GM11168 (cell line): ENCODE measurements at regions not wholly inside any gene's neighbourhood (a gene's known extent, or its start where the extent isn't known, plus 50 kb on each side); places are given as distances from the start of the nearest gene placed in this dataset.

Source experiments
- in situ Hi-C: fragments of 300-500 bp; cut with MboI; formaldehyde crosslinking; loops from one replicate; pipeline ENCODE4 v1.12.0; 2022; ENCODE audit warnings: low sequenced_read_pairs; ENCODE audit not compliant: unreplicated experiment

DNA sequence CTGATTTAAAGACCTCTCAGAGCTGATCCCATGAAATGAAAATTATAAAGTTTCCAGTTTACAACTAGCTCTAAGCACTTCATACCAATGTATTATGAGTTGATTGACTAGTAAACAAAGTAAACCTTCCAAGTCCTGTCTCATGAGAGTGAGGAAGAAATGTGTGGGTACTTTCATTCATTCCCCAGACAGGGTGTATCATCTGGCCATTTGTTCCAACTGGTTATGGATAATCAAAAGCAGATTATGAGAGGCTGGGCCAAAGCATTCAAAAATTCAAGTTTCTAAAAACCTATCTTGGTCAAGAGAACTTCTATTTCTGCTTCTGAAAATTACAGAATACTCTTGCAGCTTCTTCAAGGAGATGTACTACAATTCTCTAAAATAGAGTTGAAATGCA, 193.3 kb upstream of the RASGEF1B start:
- in situ Hi-C loops: no loop called here

- in situ Hi-C loops: no loop called here
Observed at GRCh38 chr4:81664079-81664478, 192.4 kb upstream of the RASGEF1B start.

DNA sequence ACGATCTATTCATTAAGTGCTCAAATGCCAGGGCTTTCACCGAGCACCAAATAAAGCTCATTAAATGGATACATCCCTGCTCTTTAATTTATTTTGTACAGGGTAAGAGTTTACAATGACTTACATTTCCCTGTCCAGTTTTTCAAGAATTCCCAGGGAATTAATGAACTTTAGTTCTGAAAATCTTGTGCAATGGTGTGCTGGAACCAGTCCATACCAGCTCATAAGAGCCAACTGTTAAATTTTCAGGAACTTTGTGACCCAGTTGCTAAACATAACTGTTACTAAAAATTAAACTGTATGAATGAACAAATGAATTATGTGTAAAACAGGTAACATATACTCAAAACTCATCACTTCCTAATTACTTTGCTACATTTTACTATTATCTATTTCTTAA, 191.7 kb upstream of the RASGEF1B start:
- in situ Hi-C loops: no loop called here

- in situ Hi-C loops: no loop called here
Observed at GRCh38 chr4:81659051-81659450, 187.3 kb upstream of the RASGEF1B start.

GRCh38 chr4:81652069-81652478, 180.4 kb upstream of the RASGEF1B start:
- in situ Hi-C loops: no loop called here

- in situ Hi-C loops: no loop called here
Observed at GRCh38 chr4:81651243-81651899, 179.7 kb upstream of the RASGEF1B start.

DNA sequence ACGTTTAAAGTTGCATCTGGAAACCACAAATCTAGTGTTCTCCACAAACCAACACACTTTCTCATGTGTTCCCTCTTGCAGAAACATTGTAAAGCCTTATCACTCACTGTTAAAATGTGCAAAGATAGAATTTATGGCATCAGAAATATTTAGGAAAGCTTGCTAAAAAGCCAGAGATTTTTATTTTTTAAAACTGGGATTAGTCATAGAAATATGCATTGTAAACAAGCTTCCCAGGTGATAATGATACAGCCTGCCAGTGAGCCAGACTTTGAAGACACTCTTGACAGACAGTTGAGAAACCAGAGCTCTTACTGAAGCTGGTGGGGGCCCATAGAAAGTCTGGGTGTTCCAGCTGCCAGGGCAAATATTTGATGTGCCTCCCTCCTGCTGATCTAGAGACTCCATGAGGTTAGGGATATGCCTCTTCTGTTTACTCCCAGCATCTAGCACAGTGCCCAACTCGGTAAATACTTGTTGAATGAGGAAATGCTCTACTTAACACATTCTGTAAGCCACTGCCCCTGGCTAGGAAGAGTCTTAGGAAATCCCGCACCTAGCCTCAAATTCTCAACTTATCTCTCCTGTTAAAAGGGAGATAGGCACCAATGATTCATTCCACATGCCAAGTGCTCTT, 179.0 kb upstream of the RASGEF1B start:
- in situ Hi-C loops: no loop called here

DNA sequence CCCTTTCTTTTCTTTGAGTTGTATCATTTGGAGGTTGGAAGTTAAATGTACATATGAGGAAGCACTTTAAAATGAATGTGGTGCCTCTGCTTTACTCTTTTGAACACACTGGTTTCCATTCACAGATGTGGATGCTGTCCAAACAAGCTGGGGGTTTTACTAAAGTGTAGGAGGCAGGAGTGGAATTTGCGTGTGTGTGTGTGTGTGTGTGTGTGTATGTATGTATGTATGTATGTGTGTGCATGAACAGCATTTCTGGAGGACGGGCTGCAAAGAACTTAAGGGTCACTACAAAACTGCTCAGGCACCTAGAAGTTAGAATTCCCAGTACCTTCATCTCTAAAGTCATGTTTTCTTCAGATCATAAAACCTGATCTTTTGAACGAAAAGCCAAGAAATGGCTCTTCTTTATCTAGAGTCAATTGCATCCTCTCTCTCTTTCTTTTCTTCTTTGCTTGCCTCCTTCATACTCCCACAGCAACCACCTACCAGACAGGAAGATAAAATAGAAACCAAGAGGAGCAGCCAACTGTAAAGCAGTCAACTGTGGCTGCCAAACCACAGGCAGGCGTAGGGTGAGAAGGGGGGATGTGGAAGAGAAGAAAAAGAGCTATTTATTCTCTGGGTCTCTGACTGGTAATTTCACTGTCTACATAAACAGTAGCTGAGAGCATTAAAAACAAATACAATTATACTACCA, 177.0 kb upstream of the RASGEF1B start:
- in situ Hi-C loops: no loop called here

DNA sequence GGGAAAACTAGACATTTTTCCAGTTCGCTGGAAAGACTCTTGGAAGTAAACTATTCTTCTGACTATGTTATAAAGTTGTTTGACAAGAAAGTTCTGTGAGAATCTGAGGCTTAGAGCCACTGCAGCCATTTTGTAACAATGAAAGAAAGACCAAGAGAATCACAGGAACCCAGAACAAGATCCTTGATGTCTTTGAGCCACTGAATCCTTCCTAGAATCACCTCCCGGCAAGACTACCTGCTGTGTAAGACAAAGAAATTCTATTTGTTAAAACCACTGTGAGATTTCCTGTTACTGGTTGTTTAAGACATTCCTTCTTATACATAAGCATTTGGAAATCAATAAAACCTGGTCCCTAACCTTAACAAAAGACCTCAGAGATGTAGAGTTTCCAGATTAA, 175.7 kb upstream of the RASGEF1B start:
- in situ Hi-C loops: no loop called here

GRCh38 chr4:81642543-81642942, 170.8 kb upstream of the RASGEF1B start:
- in situ Hi-C loops: no loop called here

- in situ Hi-C loops: no loop called here
Observed at GRCh38 chr4:81639248-81639647, 167.5 kb upstream of the RASGEF1B start.

GRCh38 chr4:81638698-81639097, 167.0 kb upstream of the RASGEF1B start:
- in situ Hi-C loops: no loop called here

GRCh38 chr4:81635739-81636138, 164.0 kb upstream of the RASGEF1B start:
- in situ Hi-C loops: no loop called here

- in situ Hi-C loops: no loop called here
Observed at GRCh38 chr4:81634766-81635549, 163.3 kb upstream of the RASGEF1B start.

DNA sequence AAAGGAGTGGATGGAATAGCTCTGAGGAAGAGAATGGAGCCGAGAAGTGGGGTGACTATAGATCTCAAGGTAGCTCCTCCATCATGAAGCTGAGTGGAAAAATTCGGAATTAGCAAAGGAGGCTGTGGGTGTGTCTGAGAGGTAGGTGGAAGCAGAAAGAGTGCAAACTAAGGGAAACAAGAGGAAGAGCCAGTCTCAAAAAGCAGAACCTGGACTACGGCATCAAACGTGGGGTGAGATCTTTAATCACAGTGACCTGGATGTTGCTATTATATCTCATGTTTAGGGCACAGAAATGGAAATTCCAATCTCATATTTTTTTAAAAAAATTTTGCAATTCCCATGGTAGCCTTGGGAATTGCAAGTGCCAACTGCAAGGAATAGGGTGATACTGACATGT, 162.5 kb upstream of the RASGEF1B start:
- in situ Hi-C loops: no loop called here

DNA sequence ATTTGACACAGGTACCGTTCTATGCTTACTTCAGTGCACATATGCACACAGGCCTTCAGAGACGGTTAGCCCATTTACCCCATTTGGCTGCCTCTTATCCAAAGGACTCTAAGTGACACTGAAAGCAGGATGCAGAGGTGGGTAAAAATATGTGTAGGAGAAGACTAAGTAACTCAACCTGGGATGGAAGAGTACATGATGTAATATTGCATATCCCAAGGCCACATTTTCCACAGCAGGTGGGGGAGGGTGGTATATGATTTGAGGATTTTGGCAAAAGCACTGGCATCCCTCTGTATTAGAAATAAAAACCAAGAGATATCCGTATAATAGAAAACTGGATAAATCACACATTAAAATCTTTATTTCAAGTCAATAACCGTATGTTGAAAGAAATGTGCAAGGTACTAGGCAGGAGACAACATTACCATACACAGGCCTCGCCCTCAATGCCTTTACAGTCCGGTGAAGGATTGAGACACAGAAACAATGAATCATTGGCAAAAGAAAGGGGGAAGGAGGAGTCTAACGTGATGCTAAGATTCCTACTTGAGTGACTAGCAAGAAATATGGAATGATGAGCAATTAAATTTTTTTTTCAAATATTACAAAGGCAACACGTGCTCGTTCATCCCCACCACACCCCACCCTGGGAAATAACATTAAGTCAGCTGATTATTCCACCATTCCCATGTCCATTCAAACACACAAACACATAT, 161.0 kb upstream of the RASGEF1B start:
- in situ Hi-C loops: no loop called here

GRCh38 chr4:81631958-81632441, 160.3 kb upstream of the RASGEF1B start:
- in situ Hi-C loops: no loop called here

DNA sequence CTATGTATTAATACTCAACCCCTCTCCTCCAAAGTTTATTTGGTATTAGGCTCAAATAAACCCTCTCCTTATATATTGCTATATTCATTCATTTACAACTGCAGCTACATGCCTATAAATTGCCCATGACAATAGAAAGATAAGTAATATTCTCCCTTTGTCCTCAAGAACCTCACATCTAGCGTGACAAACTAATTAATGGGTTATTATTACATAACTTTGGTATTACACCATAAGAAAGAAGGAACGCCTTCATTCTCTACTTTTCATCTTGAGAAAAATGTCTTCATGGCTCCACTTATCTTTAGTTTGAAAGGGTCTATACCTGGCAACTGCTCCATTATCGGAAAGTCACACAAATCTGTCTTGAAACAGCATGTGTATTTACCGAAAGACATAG, 157.7 kb upstream of the RASGEF1B start:
- in situ Hi-C loops: no loop called here

GRCh38 chr4:81628489-81628888, 156.8 kb upstream of the RASGEF1B start:
- in situ Hi-C loops: no loop called here

- in situ Hi-C loops: no loop called here
Observed at GRCh38 chr4:81627590-81627989, 155.9 kb upstream of the RASGEF1B start.
